ENCODE measurements at regions not wholly inside any gene's neighbourhood (a gene's known extent, or its start where the extent isn't known, plus 50 kb on each side); places are given as distances from the start of the nearest gene placed in this dataset.

GRCh38 chr17:33968350-33969044, 286.6 kb upstream of the CCL2 start:
- Histone ChIP-seq H3K79me2 (ENCODE audit: control insufficient read depth, insufficient read depth, low read length) (no peaks in the 10 kb centered on the region), H3K36me3 (replicated peaks in 1 of 2; ENCODE audit: control extremely low read depth in 1 of 2, control insufficient read depth in 1 of 2, extremely low read depth in 1 of 2, insufficient read depth in 2 of 2, low read length in 1 of 2) (no peaks in the 10 kb centered on the region), H3K4me3 (ENCODE audit: control extremely low read depth in 1 of 5, extremely low read depth in 1 of 5, insufficient read depth in 1 of 5, low read depth in 2 of 5, low read length in 4 of 5) (no peak overlapping the region), H3K9me3 (ENCODE audit: control extremely low read depth in 1 of 3, control insufficient read depth in 2 of 3, insufficient read depth in 1 of 3, low read length in 2 of 3) (no peaks in the 10 kb centered on the region), H2AFZ (ENCODE audit: insufficient read depth, low read depth, low read length, poor library complexity, severe bottlenecking) (no peak overlapping the region), H3K4me1 (ENCODE audit: control insufficient read depth in 2 of 2, insufficient read depth in 2 of 2, low read length in 2 of 2) (peaks cover 29 to 33% of the 10 kb centered on the region in 2 donors), H3K27me3 (replicated peaks in 1 of 4; ENCODE audit: control extremely low read depth in 1 of 4, control insufficient read depth in 3 of 4, insufficient read depth in 4 of 4, low read length in 3 of 4) (peaks cover 0 to 11% (median 1%) of the 10 kb centered on the region in 4 experiments), H3K9ac (ENCODE audit: low read length) (no peak overlapping the region), H4K20me1 (ENCODE audit: control insufficient read depth, insufficient read depth, low read length, poor library complexity, severe bottlenecking) (no peaks in the 10 kb centered on the region), H3K27ac (ENCODE audit: low read length in 2 of 2) (no peak overlapping the region), H3K4me2 (replicated peaks; ENCODE audit: low read depth, low read length, poor library complexity, severe bottlenecking) (no peak overlapping the region)
- no peak for TF ChIP-seq CTCF (IDR thresholded peaks at IDR 0.05)
- no peak for TF ChIP-seq EZH2 (IDR thresholded peaks at IDR 0.05; ENCODE audit: borderline replicate concordance, insufficient read depth, low read depth, low read length, poor library complexity, severe bottlenecking)
- Mint-ChIP-seq H3K4me1 (peaks cover 31% of the 10 kb centered on the region), H3K4me3 (no peak overlapping the region), H3K9me3 (ENCODE audit: insufficient read depth) (no peaks in the 10 kb centered on the region), H3K27me3 (peaks cover 23% of the 10 kb centered on the region), H3K27ac (no peak overlapping the region)
- ChIA-PET POLR2A (no interaction called here), CTCF (no interaction called here)
- WGBS (ENCODE audit: insufficient coverage), result 18% methylated on average over 2 of the region's 9 CpGs
- peak; percentile 9 for DNase-seq
- intact Hi-C loops (cut with micrococcal nuclease), result no loop called here
- ATAC-seq (ENCODE audit: low read depth), result no peak

- Histone ChIP-seq H4K20me1 (ENCODE audit: control insufficient read depth, insufficient read depth, low read length, poor library complexity, severe bottlenecking) (no peaks in the 10 kb centered on the region), H2AFZ (ENCODE audit: insufficient read depth, low read depth, low read length, poor library complexity, severe bottlenecking) (no peak overlapping the region), H3K4me3 (ENCODE audit: control extremely low read depth in 1 of 5, extremely low read depth in 1 of 5, insufficient read depth in 1 of 5, low read depth in 2 of 5, low read length in 4 of 5) (no peak overlapping the region), H3K9ac (ENCODE audit: low read length) (no peak overlapping the region), H3K4me1 (ENCODE audit: control insufficient read depth in 2 of 2, insufficient read depth in 2 of 2, low read length in 2 of 2) (peaks cover 11 to 16% of the 10 kb centered on the region in 2 donors), H3K4me2 (replicated peaks; ENCODE audit: low read depth, low read length, poor library complexity, severe bottlenecking) (no peak overlapping the region), H3K79me2 (ENCODE audit: control insufficient read depth, insufficient read depth, low read length) (no peaks in the 10 kb centered on the region), H3K9me3 (ENCODE audit: control extremely low read depth in 1 of 3, control insufficient read depth in 2 of 3, insufficient read depth in 1 of 3, low read length in 2 of 3) (no peaks in the 10 kb centered on the region), H3K27ac (ENCODE audit: low read length in 2 of 2) (no peak overlapping the region), H3K27me3 (replicated peaks in 1 of 4; ENCODE audit: control extremely low read depth in 1 of 4, control insufficient read depth in 3 of 4, insufficient read depth in 4 of 4, low read length in 3 of 4) (peaks cover 0 to 11% (median 1%) of the 10 kb centered on the region in 4 experiments), H3K36me3 (replicated peaks in 1 of 2; ENCODE audit: control extremely low read depth in 1 of 2, control insufficient read depth in 1 of 2, extremely low read depth in 1 of 2, insufficient read depth in 2 of 2, low read length in 1 of 2) (no peaks in the 10 kb centered on the region)
- H3K4me3 Mint-ChIP-seq, result no peak overlapping the region
- TF ChIP-seq CTCF (IDR thresholded peaks at IDR 0.05) (no peak), EZH2 (IDR thresholded peaks at IDR 0.05; ENCODE audit: borderline replicate concordance, insufficient read depth, low read depth, low read length, poor library complexity, severe bottlenecking) (no peak)
- peaks cover 17% of the 10 kb centered on the region for H3K4me1 Mint-ChIP-seq
- H3K9me3 Mint-ChIP-seq (ENCODE audit: insufficient read depth), result no peaks in the 10 kb centered on the region
- ChIA-PET CTCF (no interaction called here), POLR2A (no interaction called here)
- intact Hi-C loops (cut with micrococcal nuclease), result no loop called here
- no peak overlapping the region for H3K27ac Mint-ChIP-seq
- 48% methylated on average over 5 of the region's 5 CpGs for WGBS (ENCODE audit: insufficient coverage)
- H3K27me3 Mint-ChIP-seq, result peaks cover 26% of the 10 kb centered on the region
- ATAC-seq (ENCODE audit: low read depth) (no peak), DNase-seq (no peak)
Measured at GRCh38 chr17:33970279-33970678, 284.8 kb upstream of the CCL2 start.
